Nephron progenitor cell (in vitro differentiated cells): ENCODE measurements at regions not wholly inside any gene's neighbourhood (a gene's known extent, or its start where the extent isn't known, plus 50 kb on each side); places are given as distances from the start of the nearest gene placed in this dataset.
"Not testable (repeated sequence)": the region's sequence is repeated elsewhere in the genome, so short reads cannot be mapped to it uniquely, and the experiment has no call there.

Experiments
- DNase-seq: peaks from one replicate; pipeline ENCODE4 v3.0.0; 2021
- H3K27ac Mint-ChIP-seq: 2 replicates; pipeline ENCODE4 v1.8.0; 2021; ENCODE audit warnings: mild to moderate bottlenecking, moderate library complexity, mixed read lengths
- H3K27me3 Mint-ChIP-seq: 2 replicates; pipeline ENCODE4 v1.8.0; 2021; ENCODE audit warnings: mild to moderate bottlenecking, low read depth, mixed read lengths; ENCODE audit not compliant: poor library complexity
- H3K36me3 Mint-ChIP-seq: 2 replicates; pipeline ENCODE4 v1.8.0; 2021; ENCODE audit warnings: low read depth, mixed read lengths
- H3K4me1 Mint-ChIP-seq: 2 replicates; pipeline ENCODE4 v1.8.0; 2021; ENCODE audit warnings: mixed read lengths
- H3K4me3 Mint-ChIP-seq: 2 replicates; pipeline ENCODE4 v1.8.0; 2021; ENCODE audit warnings: mild to moderate bottlenecking, moderate library complexity, mixed read lengths
- H3K9me3 Mint-ChIP-seq: 2 replicates; pipeline ENCODE4 v1.8.0; 2021; ENCODE audit warnings: mild to moderate bottlenecking, moderate library complexity, mixed read lengths
- TF ChIP-seq, protein P1 (sequence below): fragments of 200-600 bp; sonication (generic); IDR thresholded peaks from 2 replicates; pipeline ENCODE4 v1.5.0; 2021; ENCODE audit warnings: antibody characterized with exemption

GRCh38 chr1:213457733-213458132, 406.7 kb downstream of the RPS6KC1 start:
- TF ChIP-seq, protein P1, sequence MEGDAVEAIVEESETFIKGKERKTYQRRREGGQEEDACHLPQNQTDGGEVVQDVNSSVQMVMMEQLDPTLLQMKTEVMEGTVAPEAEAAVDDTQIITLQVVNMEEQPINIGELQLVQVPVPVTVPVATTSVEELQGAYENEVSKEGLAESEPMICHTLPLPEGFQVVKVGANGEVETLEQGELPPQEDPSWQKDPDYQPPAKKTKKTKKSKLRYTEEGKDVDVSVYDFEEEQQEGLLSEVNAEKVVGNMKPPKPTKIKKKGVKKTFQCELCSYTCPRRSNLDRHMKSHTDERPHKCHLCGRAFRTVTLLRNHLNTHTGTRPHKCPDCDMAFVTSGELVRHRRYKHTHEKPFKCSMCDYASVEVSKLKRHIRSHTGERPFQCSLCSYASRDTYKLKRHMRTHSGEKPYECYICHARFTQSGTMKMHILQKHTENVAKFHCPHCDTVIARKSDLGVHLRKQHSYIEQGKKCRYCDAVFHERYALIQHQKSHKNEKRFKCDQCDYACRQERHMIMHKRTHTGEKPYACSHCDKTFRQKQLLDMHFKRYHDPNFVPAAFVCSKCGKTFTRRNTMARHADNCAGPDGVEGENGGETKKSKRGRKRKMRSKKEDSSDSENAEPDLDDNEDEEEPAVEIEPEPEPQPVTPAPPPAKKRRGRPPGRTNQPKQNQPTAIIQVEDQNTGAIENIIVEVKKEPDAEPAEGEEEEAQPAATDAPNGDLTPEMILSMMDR, result no peak
- Mint-ChIP-seq H3K9me3 (peaks cover 32% of the 10 kb centered on the region), H3K4me3 (no peak overlapping the region), H3K4me1 (no peaks in the 10 kb centered on the region), H3K27ac (no peak overlapping the region), H3K36me3 (peaks cover 6% of the 10 kb centered on the region), H3K27me3 (peaks cover 10% of the 10 kb centered on the region)
- DNase-seq, result no peak

DNA sequence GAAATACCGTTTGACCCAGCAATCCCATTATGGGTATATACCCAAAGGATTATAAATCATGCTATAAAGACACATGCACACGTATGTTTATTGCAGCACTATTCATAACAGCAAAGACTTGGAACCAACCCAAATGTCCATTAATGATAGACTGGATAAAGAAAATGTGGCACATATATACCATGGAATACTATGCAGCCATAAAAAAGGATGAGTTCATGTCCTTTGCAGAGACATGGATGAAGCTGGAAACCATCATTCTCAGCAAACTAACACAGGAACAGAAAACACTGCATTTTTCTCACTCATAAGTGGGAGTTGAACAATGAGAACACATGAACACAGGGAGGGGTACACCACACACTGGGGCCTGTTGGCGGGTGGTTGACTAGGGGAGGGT, 411.3 kb downstream of the RPS6KC1 start:
- H3K27me3 Mint-ChIP-seq, result peaks cover 15% of the 10 kb centered on the region
- not testable (repeated sequence) for H3K4me3 Mint-ChIP-seq, H3K27ac Mint-ChIP-seq, DNase-seq, H3K4me1 Mint-ChIP-seq, H3K36me3 Mint-ChIP-seq
- H3K9me3 Mint-ChIP-seq, result peaks cover 32% of the 10 kb centered on the region

- H3K27me3 Mint-ChIP-seq, result peaks cover 9% of the 10 kb centered on the region
- no peaks in the 10 kb centered on the region for H3K4me1 Mint-ChIP-seq
- TF ChIP-seq, protein P1, result no peak
- peaks cover 17% of the 10 kb centered on the region for H3K9me3 Mint-ChIP-seq
- no peak overlapping the region for H3K4me3 Mint-ChIP-seq
- DNase-seq, result no peak
- no peak overlapping the region for H3K27ac Mint-ChIP-seq
- no peaks in the 10 kb centered on the region for H3K36me3 Mint-ChIP-seq
Observed at GRCh38 chr1:213464786-213465460, 413.9 kb downstream of the RPS6KC1 start.

- H3K27me3 Mint-ChIP-seq, result peaks cover 5% of the 10 kb centered on the region
- no peaks in the 10 kb centered on the region for H3K4me1 Mint-ChIP-seq
- H3K4me3 Mint-ChIP-seq, result no peak overlapping the region
- DNase-seq, result no peak
- TF ChIP-seq, protein P1, result no peak
- peaks cover 3% of the 10 kb centered on the region for H3K9me3 Mint-ChIP-seq
- H3K36me3 Mint-ChIP-seq, result no peaks in the 10 kb centered on the region
- no peak overlapping the region for H3K27ac Mint-ChIP-seq
Observed at GRCh38 chr1:213466541-213466940, 415.5 kb downstream of the RPS6KC1 start.

GRCh38 chr1:213474054-213474453, 423.0 kb downstream of the RPS6KC1 start:
- no peak for DNase-seq
- Mint-ChIP-seq H3K4me1 (peaks cover 19% of the 10 kb centered on the region), H3K36me3 (no peaks in the 10 kb centered on the region), H3K4me3 (no peak overlapping the region), H3K9me3 (no peaks in the 10 kb centered on the region), H3K27me3 (no peaks in the 10 kb centered on the region), H3K27ac (peak overlapping the region; percentile 15)
- TF ChIP-seq, protein P1, result no peak

DNA sequence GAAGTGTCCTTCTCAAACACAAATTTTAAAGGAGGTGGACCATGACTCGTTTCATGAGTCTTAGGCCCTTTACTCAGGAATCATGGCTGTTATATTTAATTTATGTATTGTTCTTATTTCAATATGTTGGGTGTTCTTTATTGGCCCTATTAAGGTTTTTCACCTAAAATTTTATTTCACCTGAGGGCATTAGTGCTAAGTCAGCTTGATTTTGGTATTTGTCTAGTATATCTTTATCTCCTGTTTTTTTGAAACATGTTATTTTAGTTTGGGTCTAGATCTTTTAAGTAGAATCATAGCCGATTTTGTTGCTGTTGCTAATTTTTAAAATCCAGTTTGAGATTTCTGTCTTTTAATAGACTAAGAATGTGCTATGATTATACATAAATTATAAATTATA, 430.4 kb downstream of the RPS6KC1 start:
- TF ChIP-seq, protein P1, result no peak
- no peak for DNase-seq
- Mint-ChIP-seq H3K9me3 (no peaks in the 10 kb centered on the region), H3K27ac (no peak overlapping the region), H3K4me1 (peaks cover 10% of the 10 kb centered on the region), H3K27me3 (peaks cover 9% of the 10 kb centered on the region), H3K36me3 (no peaks in the 10 kb centered on the region), H3K4me3 (no peak overlapping the region)
